HG02571 (cell line): ENCODE measurements at regions not wholly inside any gene's neighbourhood (a gene's known extent, or its start where the extent isn't known, plus 50 kb on each side); places are given as distances from the start of the nearest gene placed in this dataset.
"Not testable (repeated sequence)": the region's sequence is repeated elsewhere in the genome, so short reads cannot be mapped to it uniquely, and the experiment has no call there.

Experiments used
- ATAC-seq: cut with Tn5 transposase; IDR thresholded peaks from one replicate; pipeline ENCODE4 v1.9.1; 2021; ENCODE audit warnings: mild to moderate bottlenecking, moderate library complexity; ENCODE audit not compliant: unreplicated experiment

DNA sequence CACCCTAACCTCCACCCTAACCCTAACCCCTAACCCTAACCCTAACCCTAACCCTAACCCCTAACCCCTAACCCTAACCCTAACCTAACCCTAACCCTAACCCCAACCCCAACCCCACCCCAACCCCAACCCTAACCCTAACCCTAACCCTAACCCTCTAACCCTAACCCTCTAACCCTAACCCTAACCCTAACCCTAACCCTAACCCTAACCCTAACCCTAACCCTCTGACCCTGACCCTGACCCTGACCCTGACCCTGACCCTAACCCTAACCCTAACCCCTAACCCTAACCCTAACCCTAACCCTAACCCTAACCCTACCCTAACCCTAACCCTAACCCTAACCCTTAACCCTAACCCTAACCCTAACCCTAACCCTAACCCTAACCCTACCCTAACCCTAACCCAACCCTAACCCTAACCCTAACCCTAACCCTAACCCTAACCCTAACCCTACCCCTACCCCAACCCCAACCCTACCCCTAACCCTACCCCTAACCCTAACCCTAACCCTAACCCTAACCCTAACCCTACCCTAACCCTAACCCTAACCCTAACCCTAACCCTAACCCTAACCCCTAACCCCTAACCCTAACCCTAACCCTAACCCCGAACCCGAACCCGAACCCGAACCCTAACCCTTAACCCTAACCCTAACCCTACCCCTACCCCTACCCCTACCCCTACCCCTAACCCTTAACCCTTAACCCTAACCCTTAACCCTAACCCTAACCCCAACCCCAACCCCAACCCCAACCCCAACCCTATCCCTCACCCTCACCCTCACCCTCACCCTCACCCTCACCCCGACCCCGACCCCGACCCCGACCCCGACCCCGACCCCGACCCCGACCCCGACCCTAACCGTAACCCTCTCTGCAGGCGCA is 186.2 kb upstream of the CHL1 start:
- not testable (repeated sequence) for ATAC-seq

DNA sequence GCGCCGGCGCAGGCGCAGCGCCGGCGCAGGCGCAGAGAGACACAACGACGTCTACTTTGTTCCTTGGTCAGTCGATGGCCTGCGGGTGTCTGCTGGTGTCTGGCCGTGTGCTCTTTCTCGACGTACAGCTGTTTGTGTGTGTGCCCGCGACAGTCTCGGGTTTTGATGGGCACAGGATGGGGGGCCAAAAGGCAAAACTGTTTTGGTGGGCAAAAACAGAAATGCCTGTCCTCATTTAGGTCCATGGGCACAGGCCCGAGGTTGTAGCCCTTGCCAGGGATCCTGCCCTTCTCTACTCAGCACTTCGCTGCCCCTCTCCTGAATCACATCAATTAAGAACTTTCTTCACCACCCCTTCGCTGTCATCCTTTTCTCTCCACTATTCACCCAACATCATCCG is 184.8 kb upstream of the CHL1 start:
- no peak for ATAC-seq

DNA sequence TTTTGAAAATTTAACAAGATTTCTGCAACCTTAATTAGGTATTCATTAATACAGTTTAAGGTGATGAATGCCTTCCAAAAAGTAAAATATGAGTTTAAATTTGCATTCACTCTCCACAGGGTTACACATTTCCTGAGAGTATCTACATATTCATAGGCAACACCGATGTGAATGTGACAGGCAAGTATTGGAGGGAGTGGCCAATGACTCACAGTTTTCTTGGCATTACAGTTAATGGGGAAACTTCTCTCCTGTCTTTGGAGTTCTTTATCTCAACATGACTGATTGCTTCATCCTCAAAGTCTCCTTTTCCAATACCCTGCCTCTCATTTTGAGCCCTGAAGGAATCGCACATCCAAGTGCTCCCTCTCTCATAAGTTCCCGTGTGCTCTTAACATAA is 181.9 kb upstream of the CHL1 start:
- no peak for ATAC-seq

DNA sequence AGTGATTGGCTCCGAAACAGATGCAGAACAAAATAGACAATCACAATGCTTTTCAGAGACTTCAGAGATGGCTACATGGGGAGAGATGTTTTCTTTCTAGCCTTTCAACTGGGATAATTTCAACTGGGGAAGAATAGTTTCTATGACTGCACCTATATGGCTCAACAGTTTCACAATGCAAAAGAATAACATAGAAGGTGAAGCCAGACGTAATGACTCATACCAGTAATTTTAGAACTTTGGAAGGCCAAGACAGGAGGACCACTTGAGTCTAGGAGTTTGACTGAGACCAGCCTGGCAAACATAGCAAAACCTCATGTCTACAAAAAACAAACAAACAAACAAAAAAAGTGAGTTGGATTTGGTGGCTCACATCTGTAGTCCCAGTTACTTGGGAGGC is 180.2 kb upstream of the CHL1 start:
- ATAC-seq = no peak

DNA sequence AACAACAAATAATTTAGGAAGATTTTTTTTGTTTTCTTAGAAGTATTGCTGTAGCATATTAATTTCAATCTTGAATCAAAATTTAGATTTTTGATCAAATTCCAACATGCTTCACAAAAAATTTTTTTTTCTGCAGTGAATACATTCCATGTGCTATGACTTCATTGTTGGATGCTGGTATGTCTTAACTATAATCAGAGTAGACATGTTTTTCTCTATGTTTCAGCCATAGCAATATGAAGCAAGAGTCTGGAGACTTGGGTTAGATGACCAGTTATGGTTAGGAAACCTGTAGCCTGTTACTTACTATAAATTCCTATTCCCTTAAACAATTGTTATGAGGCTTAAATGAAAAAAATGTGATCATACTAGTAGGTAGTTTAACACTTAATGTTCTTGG is 176.1 kb upstream of the CHL1 start:
- ATAC-seq = no peak

DNA sequence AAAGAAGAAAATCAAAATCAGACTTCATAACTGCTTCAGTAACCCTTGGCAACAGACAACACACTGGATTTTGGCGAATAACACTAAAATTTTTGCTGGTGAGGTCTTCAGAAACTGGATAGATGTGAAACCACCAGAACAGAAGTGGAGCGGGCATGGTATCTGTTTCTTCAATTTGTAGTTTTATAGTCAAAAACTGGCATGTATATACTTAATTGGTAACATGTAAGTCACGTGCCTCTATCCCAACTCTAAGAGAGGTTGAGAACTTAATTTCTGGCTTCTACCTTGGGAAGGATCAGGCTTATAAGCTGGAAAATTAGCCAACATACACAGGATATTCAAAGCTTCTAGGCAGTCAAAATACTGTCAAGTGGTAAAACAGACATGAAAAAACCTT is 172.6 kb upstream of the CHL1 start:
- no peak for ATAC-seq

DNA sequence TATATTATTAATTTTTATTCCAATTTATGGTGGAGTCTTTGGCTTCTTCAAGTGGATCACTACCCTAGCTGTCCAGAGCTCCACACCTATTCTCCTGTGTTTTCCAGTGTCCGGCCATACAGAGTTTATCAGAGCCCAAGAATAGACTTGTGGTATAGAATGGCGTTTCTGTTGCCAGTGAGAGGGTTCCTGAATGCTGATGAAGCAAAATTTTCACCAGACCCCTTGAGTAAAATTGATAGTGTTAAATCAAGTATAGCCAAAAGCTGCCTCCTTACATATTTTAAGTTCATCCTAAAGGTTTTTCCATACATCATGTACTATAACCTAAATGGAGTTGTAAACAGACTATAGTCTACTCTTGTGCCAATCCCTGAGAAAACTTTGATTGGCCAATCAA is 171.5 kb upstream of the CHL1 start:
- no peak for ATAC-seq

DNA sequence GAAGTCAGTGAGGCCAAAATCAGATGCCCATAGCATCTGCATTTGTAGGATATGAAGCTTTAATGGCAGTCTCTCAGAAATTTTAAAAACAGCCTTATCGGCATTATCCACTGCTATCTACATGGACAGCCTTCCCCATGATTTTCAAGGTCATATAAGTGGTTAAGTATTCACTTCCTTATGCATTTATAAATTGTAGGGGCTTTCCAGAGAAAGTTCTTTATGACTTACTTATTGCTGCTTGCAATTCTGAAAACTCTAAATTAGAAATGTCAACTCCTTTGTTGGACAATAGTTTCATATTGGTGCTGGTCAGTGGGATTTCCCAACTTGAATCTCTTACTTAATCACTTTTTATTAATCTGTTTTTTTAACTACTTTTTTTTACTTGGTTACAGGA is 160.6 kb upstream of the CHL1 start:
- ATAC-seq = not testable (repeated sequence)

DNA sequence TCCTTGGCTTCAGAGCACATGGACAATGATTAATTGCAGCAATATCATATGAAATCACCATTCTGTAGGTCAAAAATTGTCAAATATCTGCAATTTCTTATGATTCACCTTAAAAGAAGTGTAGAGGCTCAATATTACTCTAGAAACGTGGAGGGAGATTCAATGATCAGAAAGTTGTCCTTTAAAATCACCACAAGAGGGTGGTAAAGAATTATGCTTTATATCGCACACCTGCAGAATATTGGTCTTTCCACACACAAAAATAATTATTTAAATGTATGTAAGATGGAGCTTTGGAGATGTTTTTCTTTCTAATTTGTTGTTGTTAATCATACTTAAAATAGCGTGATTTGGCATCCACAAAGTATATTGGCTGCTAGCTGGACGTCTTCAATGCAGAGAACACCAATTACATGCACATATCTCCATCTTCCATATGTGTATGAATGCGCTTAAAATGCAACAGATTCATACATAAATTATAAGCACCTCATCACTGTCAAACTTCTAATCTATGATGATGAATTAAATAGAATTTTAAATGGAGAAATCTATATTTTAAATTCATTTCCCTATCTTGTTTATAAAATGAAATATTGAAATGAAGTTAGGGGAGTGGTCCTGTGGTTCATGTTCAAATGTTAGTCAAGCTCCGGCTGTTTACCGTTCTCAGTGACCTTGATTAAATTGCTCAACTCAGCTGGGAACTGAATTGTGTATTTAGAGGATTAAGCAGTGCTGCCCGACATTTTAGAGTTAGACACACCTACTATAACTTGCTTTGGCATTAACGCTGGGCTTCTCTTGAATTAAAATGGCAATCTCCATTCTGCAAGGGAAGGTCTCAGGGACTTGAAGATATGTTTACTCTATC is 153.5 kb upstream of the CHL1 start:
- ATAC-seq = not testable (repeated sequence)

DNA sequence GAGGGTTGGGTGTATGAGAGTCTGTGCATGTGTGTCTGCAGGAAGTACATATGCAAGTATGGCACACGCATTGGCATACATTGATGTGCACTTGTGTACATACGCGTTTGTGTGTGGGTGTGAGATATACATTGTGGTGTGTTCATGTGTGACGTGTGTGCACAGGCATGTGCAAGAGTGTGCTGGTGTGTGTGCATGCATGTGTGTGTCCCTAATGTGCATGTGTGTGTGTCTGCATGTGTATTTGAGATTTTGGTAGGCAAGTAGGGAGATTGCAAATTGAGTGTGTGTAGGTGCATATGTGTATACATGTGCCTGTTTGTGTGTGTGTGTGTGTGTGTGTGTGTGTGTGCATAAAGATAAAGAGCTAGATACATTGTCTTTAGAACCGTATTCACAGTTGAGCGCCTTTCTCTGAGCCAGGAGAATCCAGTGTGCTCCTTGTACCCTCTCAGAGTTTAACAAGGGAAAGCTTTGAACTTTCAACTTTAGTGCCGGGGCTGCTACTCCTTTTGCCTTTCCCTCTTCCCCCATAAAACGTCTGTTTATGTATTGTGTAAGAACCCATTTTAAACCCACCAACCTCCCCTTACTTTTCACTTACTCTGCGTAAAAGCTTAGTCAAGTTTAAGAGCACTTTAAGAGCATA is 152.4 kb upstream of the CHL1 start:
- ATAC-seq = no peak

DNA sequence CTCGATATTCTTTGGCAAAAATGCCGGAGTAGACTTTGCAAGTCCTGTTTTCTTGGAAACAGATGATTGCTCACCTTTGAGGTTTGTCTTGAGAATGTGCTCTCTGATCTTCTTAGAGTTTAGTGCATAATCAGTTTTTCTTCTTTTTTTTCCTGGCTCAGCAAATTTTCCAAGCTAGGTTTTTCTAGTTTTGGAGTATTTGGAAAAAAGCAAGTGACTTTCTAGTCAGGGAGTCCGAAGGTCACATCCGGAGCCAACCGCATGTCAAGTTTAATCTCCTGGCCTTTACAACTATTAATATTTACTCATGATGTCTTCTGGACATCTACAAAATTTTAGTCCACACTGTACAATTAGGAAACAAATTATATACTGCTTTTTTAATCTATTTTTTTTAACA is 151.6 kb upstream of the CHL1 start:
- not testable (repeated sequence) for ATAC-seq

DNA sequence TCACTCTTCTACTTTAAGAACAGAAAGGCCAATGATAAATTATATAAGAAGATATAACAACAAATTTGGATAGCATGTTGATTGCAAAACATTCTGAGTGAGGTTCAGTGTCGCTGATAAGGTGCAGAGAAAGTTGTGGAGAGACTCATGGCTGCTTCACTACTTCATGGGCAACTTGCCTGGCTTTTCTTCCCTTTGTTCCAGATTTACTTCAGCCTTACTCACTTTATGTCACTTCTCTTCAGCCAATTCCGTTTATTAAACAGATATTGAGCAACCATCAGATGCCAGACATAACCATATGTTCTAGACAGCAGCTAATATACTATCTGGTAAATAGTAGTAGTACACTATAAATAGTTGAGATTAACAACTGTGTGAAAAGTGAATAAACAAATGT is 150.0 kb upstream of the CHL1 start:
- no peak for ATAC-seq

DNA sequence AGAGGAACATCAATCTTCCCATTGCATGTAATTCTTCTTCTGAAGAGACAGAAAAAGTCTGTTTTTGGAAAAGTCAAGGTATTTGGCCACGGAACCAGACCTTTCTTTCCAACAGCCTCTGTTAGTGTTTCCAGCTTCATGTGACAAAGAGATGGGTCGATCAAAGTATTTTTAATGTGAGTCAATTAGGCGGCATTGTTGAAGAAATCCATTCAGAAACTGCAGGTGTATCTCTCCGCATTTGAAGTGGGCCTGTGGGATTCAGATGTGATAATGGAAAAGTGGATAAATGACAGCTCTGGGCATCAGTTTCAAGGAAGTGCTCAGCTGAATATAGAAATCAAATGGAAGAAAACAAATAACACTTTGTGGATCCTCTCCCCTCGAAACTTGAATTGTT is 143.1 kb upstream of the CHL1 start:
- not testable (repeated sequence) for ATAC-seq

DNA sequence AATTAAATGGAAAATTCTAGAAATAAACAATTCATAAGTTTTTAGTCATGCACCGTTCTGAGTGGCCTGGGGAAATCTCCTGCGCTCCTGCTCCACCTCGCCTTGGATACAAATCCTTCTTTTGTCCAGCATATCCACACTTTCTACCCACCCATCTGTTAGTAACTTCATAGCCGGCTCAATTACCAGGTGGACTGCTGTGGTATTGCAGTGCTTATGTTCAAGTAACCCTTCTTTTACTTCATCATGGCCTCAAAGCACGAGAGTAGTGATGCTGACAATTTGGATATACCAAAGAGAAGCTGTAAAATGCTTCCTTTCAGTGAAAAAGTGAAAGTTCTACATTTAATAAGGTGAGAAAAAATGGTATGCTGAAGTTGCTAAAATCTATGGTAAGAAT is 142.3 kb upstream of the CHL1 start:
- ATAC-seq = no peak

DNA sequence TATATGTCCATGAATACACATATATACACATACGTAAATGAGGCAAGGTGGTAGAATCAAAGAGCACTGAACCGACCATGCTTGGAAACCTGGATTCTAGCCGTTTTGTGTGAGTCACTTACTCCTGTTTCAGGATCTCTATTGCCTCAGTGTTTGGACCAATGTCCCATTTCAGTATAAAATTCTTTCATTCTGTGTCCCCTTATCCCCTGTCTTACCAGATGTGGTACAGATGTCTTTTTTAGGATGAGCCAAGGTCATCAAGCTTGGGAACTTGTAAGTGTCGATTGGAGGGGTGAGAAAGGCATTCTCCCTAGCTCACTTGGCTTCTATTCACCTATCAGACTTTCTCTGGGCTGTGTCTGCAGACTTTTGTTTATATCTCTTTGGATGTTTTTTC is 139.9 kb upstream of the CHL1 start:
- ATAC-seq = no peak

DNA sequence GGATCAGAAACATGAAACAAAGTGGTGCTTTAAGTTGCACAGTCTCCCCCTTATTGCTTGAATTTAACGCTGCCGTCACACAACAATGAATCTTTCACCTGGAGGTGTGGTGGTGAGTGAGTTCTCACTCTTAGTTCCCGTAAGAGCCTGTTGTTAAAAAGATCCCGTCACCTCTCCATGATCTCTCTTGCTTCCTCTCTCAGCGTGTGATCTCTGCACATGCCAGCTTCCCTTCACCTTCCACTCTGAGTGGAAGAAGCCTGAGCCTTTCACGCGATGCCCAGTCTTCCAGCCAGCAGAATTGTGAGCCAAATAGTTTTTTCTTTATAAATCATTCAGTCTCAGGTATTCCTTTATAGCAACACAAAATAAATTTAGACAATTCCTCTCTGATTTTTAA is 136.7 kb upstream of the CHL1 start:
- ATAC-seq = no peak

DNA sequence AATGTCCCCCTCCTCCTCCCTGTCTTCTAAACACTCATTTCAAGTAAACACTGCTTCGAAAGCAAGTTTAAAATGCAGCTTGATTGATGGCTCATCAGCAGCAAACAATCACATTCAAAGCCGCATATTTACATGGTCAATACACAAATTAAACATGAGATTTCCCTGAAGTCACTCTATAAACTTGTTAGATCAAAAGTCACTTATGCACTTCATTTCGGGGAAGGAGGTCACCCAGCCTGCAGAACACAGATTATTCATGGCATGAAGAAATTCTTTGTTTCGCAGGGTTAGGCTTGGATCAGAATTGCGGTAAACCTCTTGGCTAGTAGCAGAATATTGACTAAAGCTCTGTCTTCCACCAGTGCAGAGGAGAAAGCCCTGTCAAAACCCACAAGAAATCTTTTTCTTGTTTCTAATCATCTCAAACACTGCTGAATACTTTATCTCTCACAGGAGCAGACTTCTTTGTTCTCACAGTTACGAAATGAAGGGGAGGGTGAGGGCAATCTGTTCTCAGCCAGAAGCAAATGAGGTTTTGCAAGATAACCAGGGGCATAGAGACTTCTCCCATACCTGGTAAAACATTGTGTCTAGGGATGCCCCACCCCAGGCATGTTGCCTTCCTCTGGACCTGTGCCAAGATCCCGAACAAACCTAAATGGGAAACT is 133.3 kb upstream of the CHL1 start:
- no peak for ATAC-seq

DNA sequence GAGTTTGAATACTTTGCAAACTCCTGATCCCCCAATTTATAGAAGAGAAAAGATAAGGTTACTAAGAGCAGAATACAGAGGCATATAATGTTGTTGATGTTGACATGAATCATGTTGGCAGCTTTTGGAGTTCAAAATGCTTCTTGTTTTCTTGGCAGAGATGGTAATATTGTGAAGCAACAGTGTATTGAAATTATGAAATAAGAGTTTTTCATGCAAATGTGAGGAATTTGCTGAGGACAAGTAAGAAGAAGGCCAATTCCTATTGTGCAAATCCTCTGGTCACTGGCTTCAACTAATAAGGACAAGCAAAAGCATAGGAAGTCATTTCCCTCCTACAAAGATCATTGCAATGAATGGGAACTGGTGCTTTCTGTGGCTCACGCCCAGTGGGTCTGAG is 126.9 kb upstream of the CHL1 start:
- ATAC-seq = no peak

DNA sequence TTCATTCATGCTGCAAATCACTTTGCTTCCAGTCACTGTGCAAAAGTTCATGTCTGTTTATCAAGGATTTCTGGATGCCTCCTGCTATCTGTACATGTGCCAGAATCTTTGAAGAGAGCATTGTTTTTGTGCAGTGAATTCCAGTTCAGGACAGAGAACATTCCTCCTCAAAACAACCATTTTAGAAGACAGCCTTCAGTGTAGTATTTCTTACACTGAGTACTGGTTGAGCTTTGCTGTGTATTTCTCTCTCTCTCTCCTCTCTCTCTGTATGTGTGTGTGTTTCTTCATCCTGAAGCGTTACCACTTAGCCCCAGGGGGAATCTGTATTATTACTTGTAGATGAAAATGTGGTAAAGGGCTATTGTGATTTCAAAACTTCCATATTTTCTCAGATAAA is 123.8 kb upstream of the CHL1 start:
- no peak for ATAC-seq

DNA sequence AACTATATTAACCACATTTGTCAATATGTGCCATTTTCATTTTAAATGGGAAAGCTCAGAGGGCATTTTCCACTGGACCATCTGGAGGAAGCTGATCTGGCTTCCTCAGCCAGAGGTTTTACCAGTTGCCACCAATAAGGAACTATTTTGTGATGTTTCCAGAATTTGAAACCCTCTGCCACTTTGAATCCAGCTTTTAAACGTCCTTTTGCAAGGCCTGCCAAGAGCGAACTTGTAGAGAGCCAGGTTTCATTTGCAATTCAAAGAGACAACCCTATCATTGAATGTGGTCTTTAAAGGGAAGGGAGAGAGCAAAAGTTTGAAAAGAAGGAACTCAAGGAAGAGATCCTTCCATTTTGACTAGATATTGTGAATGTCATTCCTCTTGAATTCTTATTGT is 123.3 kb upstream of the CHL1 start:
- ATAC-seq = no peak

DNA sequence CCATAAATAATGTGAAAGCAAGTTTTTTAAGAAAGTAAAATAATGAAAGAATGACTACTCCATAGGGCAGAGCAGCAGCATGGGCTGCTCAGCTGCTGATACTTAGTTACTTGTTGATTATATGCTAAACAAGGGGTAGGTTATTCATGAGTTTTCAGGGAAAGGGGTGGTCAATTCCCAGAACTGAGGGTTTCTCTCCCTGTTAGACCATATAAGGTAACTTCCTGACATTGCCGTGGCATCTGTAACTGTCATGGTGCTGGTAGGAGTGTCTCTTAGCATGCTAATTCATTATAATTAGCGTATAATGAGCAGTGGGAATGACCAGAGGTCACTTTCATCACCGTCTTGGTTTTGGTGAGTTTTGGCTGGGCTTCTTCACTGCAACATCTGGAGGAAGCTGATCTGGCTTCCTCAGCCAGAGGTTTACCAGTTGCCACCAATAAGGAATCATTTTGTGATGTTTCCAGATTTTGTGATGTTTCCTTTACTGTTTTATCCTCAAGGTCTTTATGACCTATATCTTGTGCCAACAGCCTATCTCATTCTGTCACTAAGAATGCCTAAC is 121.8 kb upstream of the CHL1 start:
- no peak for ATAC-seq
